HCEC 1CT (cell line): ENCODE measurements at regions not wholly inside any gene's neighbourhood (a gene's known extent, or its start where the extent isn't known, plus 50 kb on each side); places are given as distances from the start of the nearest gene placed in this dataset.

Source experiments
- DNase-seq: peaks from one replicate; pipeline ENCODE4 v3.0.0-alpha.2; 2017

- DNase-seq = no peak
Observed at GRCh38 chr9:90296539-90296938, 346.1 kb downstream of the DIRAS2 start.

- no peak for DNase-seq
Observed at GRCh38 chr9:90299968-90300367, 342.7 kb downstream of the DIRAS2 start.

- no peak for DNase-seq
Observed at GRCh38 chr9:90300611-90301276, 341.9 kb downstream of the DIRAS2 start.

- peak; percentile 91 for DNase-seq
Observed at GRCh38 chr9:90301277-90301653, 341.4 kb downstream of the DIRAS2 start.

- no peak for DNase-seq
Observed at GRCh38 chr9:90303655-90304054, 339.0 kb downstream of the DIRAS2 start.

GRCh38 chr9:90306158-90306557, 336.5 kb downstream of the DIRAS2 start:
- DNase-seq = no peak

GRCh38 chr9:90307167-90307833, 335.3 kb downstream of the DIRAS2 start:
- no peak for DNase-seq

GRCh38 chr9:90307891-90308290, 334.7 kb downstream of the DIRAS2 start:
- no peak for DNase-seq

GRCh38 chr9:90308691-90309090, 333.9 kb downstream of the DIRAS2 start:
- no peak for DNase-seq

GRCh38 chr9:90309809-90310520, 332.7 kb downstream of the DIRAS2 start:
- no peak for DNase-seq

GRCh38 chr9:90310521-90310876, 332.1 kb downstream of the DIRAS2 start:
- no peak for DNase-seq

GRCh38 chr9:90311811-90312210, 330.8 kb downstream of the DIRAS2 start:
- DNase-seq = no peak

- no peak for DNase-seq
Observed at GRCh38 chr9:90322296-90322695, 320.3 kb downstream of the DIRAS2 start.

- DNase-seq = peak; percentile 10
Observed at GRCh38 chr9:90325913-90326653, 316.5 kb downstream of the DIRAS2 start.

GRCh38 chr9:90330231-90330630, 312.4 kb downstream of the DIRAS2 start:
- DNase-seq = no peak

- DNase-seq = peak; percentile 56
Observed at GRCh38 chr9:90331826-90332575, 310.6 kb downstream of the DIRAS2 start.

- DNase-seq = no peak
Observed at GRCh38 chr9:90333226-90333625, 309.4 kb downstream of the DIRAS2 start.

- DNase-seq = peak; percentile 78
Observed at GRCh38 chr9:90340421-90340820, 302.2 kb downstream of the DIRAS2 start.

- no peak for DNase-seq
Observed at GRCh38 chr9:90342607-90343006, 300.0 kb downstream of the DIRAS2 start.

GRCh38 chr9:90343366-90343765, 299.3 kb downstream of the DIRAS2 start:
- DNase-seq = no peak

- peak; percentile 18 for DNase-seq
Observed at GRCh38 chr9:90343991-90344390, 298.6 kb downstream of the DIRAS2 start.

GRCh38 chr9:90365666-90366065, 277.0 kb downstream of the DIRAS2 start:
- DNase-seq = no peak

- no peak for DNase-seq
Observed at GRCh38 chr9:90368241-90368640, 274.4 kb downstream of the DIRAS2 start.
